Fibroblast of lung (primary cell): ENCODE measurements at regions not wholly inside any gene's neighbourhood (a gene's known extent, or its start where the extent isn't known, plus 50 kb on each side); places are given as distances from the start of the nearest gene placed in this dataset.

ENCODE experiments used
- EZH2 ChIP-seq: IDR thresholded peaks from 2 replicates; pipeline ENCODE4 v1.5.1; 2012; ENCODE audit warnings: low read length, control low read depth, mild to moderate bottlenecking; ENCODE audit errors: missing control alignments
- TF ChIP-seq, protein P1 (sequence below), 2 donors: IDR thresholded peaks in 1 of 2; conservative IDR thresholded peaks in 1 of 2; 1 replicate in 1 of 2; 2 replicates in 1 of 2; pipeline ENCODE4 v1.5.1; 2011 to 2012; ENCODE audit warnings: low read length in 2 of 2, control low read depth in 1 of 2, inconsistent platforms in 1 of 2, low read depth in 1 of 2, mild to moderate bottlenecking in 1 of 2

GRCh38 chr10:56844978-56845529 lies 484.0 kb upstream of the ZWINT start:
- TF ChIP-seq, protein P1, sequence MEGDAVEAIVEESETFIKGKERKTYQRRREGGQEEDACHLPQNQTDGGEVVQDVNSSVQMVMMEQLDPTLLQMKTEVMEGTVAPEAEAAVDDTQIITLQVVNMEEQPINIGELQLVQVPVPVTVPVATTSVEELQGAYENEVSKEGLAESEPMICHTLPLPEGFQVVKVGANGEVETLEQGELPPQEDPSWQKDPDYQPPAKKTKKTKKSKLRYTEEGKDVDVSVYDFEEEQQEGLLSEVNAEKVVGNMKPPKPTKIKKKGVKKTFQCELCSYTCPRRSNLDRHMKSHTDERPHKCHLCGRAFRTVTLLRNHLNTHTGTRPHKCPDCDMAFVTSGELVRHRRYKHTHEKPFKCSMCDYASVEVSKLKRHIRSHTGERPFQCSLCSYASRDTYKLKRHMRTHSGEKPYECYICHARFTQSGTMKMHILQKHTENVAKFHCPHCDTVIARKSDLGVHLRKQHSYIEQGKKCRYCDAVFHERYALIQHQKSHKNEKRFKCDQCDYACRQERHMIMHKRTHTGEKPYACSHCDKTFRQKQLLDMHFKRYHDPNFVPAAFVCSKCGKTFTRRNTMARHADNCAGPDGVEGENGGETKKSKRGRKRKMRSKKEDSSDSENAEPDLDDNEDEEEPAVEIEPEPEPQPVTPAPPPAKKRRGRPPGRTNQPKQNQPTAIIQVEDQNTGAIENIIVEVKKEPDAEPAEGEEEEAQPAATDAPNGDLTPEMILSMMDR (conservative IDR thresholded peaks at IDR 0.05 in 1 of 2, IDR thresholded peaks at IDR 0.05 in 1 of 2; ENCODE audit: low read depth in 1 of 2, low read length in 2 of 2) = no peak
- TF ChIP-seq EZH2 = no peak
